Activated T-cell treated with anti-CD3 and anti-CD28 coated beads, Interleukin-2, amount 50 U/mL, for 4 hours (primary cell): ENCODE measurements at regions not wholly inside any gene's neighbourhood (a gene's known extent, or its start where the extent isn't known, plus 50 kb on each side); places are given as distances from the start of the nearest gene placed in this dataset.

Experiments used
- ATAC-seq, 2 donors: fragments of 200-7000 bp; cut with Tn5 transposase; one replicate each; pipeline ENCODE4 v1.10.0; 2021
- DNase-seq: peaks from one replicate; pipeline ENCODE4 v3.0.0-alpha.2; 2020
- H3K27me3 Mint-ChIP-seq: one replicate; pipeline ENCODE4 v1.8.0; 2021; ENCODE audit warnings: low read depth, mixed read lengths
- H3K36me3 Mint-ChIP-seq: one replicate; pipeline ENCODE4 v1.8.0; 2022; ENCODE audit warnings: mixed read lengths; ENCODE audit not compliant: insufficient read depth
- H3K4me1 Mint-ChIP-seq: one replicate; pipeline ENCODE4 v1.8.0; 2021; ENCODE audit warnings: low read depth, mixed read lengths
- H3K4me3 Mint-ChIP-seq: one replicate; pipeline ENCODE4 v1.8.0; 2021; ENCODE audit warnings: mild to moderate bottlenecking, moderate library complexity, mixed read lengths
- H3K9me3 Mint-ChIP-seq: one replicate; pipeline ENCODE4 v1.8.0; 2021; ENCODE audit warnings: mixed read lengths

DNA sequence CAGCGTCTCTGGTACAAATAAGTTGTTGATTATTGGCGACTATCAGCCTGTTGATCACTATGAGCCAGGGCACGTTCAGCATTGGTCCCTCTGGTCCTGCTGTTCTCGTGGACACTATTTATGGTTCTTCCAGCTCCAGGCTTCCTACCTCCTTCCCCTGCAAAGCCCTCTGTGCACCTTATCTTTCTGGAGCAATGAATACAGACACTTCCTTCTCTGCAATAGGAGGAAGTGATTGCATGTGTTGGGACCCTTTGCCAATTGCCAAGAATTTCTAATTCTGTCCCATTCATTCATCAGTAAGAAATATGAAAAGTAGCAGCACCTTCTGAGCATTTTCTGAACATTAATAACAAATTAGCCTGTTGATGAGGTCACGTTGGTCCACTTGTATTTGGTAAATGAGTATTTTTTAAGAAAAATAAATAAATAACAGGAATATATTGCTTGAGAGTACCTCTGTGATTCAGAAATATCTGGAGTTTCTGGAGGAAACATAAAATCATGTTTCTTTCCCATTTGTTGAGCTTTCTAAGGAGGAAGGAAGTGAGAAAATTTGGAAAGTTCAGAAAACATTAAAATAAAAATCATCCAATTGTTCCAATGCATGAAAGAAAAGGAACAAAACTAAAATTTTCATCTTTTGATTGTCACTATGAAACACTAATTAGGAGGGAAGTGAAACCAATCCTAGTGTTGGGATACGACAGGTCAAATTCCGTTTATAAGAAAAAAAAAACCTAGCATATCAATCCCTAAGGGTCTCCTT lies 259.1 kb upstream of the KLF6 start:
- no peak for DNase-seq
- no peak overlapping the region for H3K4me3 Mint-ChIP-seq
- ATAC-seq: no peak

DNA sequence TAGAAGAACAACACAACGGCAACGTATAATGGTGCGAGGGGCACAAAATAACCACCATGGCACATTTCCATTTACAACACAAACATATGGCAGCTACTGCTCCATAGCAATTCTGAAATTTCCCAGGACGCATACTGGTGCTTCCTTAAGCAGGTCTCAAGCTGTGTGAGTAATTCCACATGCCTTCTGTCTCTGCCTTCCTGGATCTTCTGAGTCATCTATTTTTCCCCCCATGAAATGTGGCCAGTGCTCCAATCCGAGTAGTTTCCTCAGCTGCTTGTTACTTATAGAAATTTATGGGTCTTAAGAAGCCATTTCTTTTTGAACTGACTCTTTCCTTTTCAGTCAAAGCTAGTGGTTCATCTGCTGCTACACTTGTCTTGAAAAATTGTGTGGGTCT lies 256.6 kb upstream of the KLF6 start:
- ATAC-seq (no peak), DNase-seq (no peak)
- Mint-ChIP-seq H3K4me1 (no peaks in the 10 kb centered on the region), H3K27me3 (no peaks in the 10 kb centered on the region), H3K4me3 (no peak overlapping the region), H3K36me3 (peaks cover 10% of the 10 kb centered on the region), H3K9me3 (peaks cover 14% of the 10 kb centered on the region)

More for the DNA sequence above, 259.1 kb upstream of the KLF6 start:
- Mint-ChIP-seq H3K9me3 (peaks cover 14% of the 10 kb centered on the region), H3K27me3 (no peaks in the 10 kb centered on the region), H3K36me3 (peaks cover 10% of the 10 kb centered on the region), H3K4me1 (no peaks in the 10 kb centered on the region)

DNA sequence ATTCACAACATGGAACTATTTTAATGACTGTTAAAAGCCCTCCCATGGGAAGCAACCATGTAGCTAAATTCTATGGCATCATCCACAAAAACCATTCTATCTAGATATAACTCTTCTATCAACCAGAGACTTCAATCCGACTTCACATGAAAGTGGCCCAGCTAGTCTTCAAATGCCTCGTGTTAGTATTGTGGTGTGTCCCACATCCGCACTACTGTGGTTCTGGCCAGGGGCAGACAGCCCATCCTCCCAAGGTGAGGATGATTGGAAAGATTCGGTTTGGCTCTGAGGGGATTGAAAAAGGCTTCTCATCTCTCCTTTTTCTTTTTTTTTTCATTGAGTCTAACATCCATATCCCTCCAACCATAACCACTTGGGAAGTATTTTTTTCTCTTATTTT lies 253.0 kb upstream of the KLF6 start:
- H3K4me3 Mint-ChIP-seq: no peak overlapping the region
- peaks cover 14% of the 10 kb centered on the region for H3K9me3 Mint-ChIP-seq
- peaks cover 10% of the 10 kb centered on the region for H3K36me3 Mint-ChIP-seq
- no peaks in the 10 kb centered on the region for H3K27me3 Mint-ChIP-seq
- DNase-seq: no peak
- H3K4me1 Mint-ChIP-seq: peaks cover 27% of the 10 kb centered on the region
- no peak for ATAC-seq

- Mint-ChIP-seq H3K4me3 (peak overlapping the region; percentile 63), H3K4me1 (peaks cover 30% of the 10 kb centered on the region)
- no peak for ATAC-seq
These were observed 250.6 kb upstream of the KLF6 start for GRCh38 chr10:4035599-4035945.

GRCh38 chr10:4034907-4035598 lies 250.0 kb upstream of the KLF6 start:
- Mint-ChIP-seq H3K9me3 (no peaks in the 10 kb centered on the region), H3K27me3 (no peaks in the 10 kb centered on the region), H3K4me1 (peaks cover 30% of the 10 kb centered on the region), H3K4me3 (peak overlapping the region; percentile 63), H3K36me3 (no peaks in the 10 kb centered on the region)
- ATAC-seq: peak; percentile 53 to 60
- no peak for DNase-seq

More at GRCh38 chr10:4035599-4035945, 250.6 kb upstream of the KLF6 start:
- DNase-seq: no peak
- H3K9me3 Mint-ChIP-seq: no peaks in the 10 kb centered on the region
- no peaks in the 10 kb centered on the region for H3K27me3 Mint-ChIP-seq
- no peaks in the 10 kb centered on the region for H3K36me3 Mint-ChIP-seq

DNA sequence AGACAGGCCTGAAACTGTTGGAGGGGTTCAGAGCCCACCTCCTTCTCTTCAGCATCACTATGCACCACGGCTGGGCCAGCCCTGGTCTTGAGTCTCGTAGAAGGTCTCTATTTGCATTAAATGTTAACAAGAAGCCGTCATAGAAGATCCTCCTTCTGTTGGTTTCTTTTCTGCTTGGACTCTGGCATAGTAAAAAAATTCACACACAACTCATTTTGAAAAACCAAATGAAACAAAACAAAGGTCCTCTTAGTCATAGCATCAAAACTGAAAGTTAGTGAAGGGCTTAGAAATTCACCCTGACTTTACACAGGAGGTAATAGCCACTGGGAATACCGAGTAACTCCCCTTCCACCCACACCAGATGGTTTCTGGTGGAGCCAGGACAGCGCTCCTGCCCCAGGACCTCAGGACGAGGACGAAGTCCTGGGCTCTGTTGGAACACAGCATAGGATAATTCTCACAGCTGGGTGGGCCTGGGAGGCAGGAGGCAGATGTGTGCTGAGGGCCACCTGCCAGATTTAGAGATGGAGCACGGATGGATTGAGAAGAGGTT lies 248.4 kb upstream of the KLF6 start:
- ATAC-seq (peak; percentile 80 to 84), DNase-seq (no peak)
- no peaks in the 10 kb centered on the region for H3K27me3 Mint-ChIP-seq
- H3K4me1 Mint-ChIP-seq: peaks cover 30% of the 10 kb centered on the region
- no peak overlapping the region for H3K4me3 Mint-ChIP-seq
- no peaks in the 10 kb centered on the region for H3K36me3 Mint-ChIP-seq
- H3K9me3 Mint-ChIP-seq: no peaks in the 10 kb centered on the region

- Mint-ChIP-seq H3K4me1 (peaks cover 22% of the 10 kb centered on the region), H3K9me3 (no peaks in the 10 kb centered on the region), H3K27me3 (no peaks in the 10 kb centered on the region), H3K36me3 (no peaks in the 10 kb centered on the region), H3K4me3 (no peak overlapping the region)
- no peak for ATAC-seq
- DNase-seq: no peak
These were observed 244.9 kb upstream of the KLF6 start for GRCh38 chr10:4029866-4030265.

- Mint-ChIP-seq H3K4me3 (no peak overlapping the region), H3K4me1 (peaks cover 13% of the 10 kb centered on the region), H3K9me3 (no peaks in the 10 kb centered on the region), H3K36me3 (no peaks in the 10 kb centered on the region), H3K27me3 (no peaks in the 10 kb centered on the region)
- no peak for ATAC-seq
- no peak for DNase-seq
These were observed 244.0 kb upstream of the KLF6 start for GRCh38 chr10:4028854-4029583.

GRCh38 chr10:4028027-4028471 lies 243.0 kb upstream of the KLF6 start:
- peak in 1 of 2 donors; percentile 27 for ATAC-seq
- DNase-seq: no peak
- H3K9me3 Mint-ChIP-seq: no peaks in the 10 kb centered on the region
- H3K4me3 Mint-ChIP-seq: no peak overlapping the region
- no peaks in the 10 kb centered on the region for H3K36me3 Mint-ChIP-seq
- H3K4me1 Mint-ChIP-seq: peaks cover 4% of the 10 kb centered on the region
- H3K27me3 Mint-ChIP-seq: no peaks in the 10 kb centered on the region

DNA sequence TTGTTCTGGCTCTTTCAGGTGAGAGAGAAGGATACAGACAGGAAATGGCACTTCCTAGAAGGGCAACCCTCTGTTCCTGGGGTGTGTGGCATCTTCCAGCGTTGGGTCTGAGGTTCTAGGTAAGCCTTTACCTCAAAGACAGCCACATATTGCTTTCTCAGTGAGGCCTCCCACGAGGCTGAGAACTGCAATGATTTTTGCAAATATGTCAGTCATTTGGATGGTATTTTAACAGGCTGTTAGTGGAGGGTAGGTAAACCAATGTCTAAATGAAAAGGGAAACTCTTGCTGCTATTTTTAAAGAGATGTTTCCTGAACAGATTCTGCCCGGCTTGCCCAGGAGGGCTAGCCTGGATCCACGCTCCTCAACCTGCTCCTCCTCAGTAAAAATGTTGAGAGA lies 240.3 kb upstream of the KLF6 start:
- H3K9me3 Mint-ChIP-seq: peaks cover 4% of the 10 kb centered on the region
- no peak overlapping the region for H3K4me3 Mint-ChIP-seq
- no peaks in the 10 kb centered on the region for H3K27me3 Mint-ChIP-seq
- DNase-seq (no peak), ATAC-seq (no peak)
- no peaks in the 10 kb centered on the region for H3K36me3 Mint-ChIP-seq
- peaks cover 4% of the 10 kb centered on the region for H3K4me1 Mint-ChIP-seq

- DNase-seq (no peak), ATAC-seq (no peak)
- Mint-ChIP-seq H3K4me3 (no peak overlapping the region), H3K36me3 (no peaks in the 10 kb centered on the region), H3K4me1 (peaks cover 4% of the 10 kb centered on the region), H3K9me3 (peaks cover 4% of the 10 kb centered on the region), H3K27me3 (no peaks in the 10 kb centered on the region)
These were observed 239.7 kb upstream of the KLF6 start for GRCh38 chr10:4024516-4025245.

DNA sequence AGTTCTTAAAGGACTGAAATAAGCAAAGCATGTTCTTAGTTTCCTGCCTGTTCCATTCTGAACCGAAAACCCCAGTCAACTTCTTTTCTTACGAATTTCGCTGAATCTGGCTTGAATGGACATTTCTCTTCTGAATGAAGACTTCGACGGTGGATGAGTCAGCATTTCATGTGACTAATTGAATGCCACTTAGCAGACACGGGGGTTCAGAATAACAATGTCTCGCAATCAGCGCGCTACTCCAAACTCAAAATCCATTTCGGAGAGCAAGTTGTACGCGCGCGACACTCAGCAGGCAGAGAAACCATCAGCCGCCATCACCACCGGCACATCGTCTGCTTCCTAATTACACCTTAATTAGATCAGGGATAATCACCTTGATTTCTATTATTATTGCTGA lies 239.0 kb upstream of the KLF6 start:
- Mint-ChIP-seq H3K4me3 (no peak overlapping the region), H3K36me3 (no peaks in the 10 kb centered on the region), H3K9me3 (peaks cover 4% of the 10 kb centered on the region), H3K4me1 (peaks cover 4% of the 10 kb centered on the region), H3K27me3 (no peaks in the 10 kb centered on the region)
- ATAC-seq: no peak
- DNase-seq: no peak

GRCh38 chr10:4022473-4022872 lies 237.5 kb upstream of the KLF6 start:
- Mint-ChIP-seq H3K27me3 (no peaks in the 10 kb centered on the region), H3K9me3 (peaks cover 4% of the 10 kb centered on the region)

GRCh38 chr10:4020631-4021030 lies 235.6 kb upstream of the KLF6 start:
- Mint-ChIP-seq H3K4me3 (no peak overlapping the region), H3K4me1 (peaks cover 8% of the 10 kb centered on the region), H3K9me3 (peaks cover 4% of the 10 kb centered on the region), H3K27me3 (no peaks in the 10 kb centered on the region), H3K36me3 (no peaks in the 10 kb centered on the region)
- ATAC-seq (no peak), DNase-seq (no peak)

More at GRCh38 chr10:4022473-4022872, 237.5 kb upstream of the KLF6 start:
- DNase-seq: no peak
- H3K4me3 Mint-ChIP-seq: no peak overlapping the region
- H3K4me1 Mint-ChIP-seq: peaks cover 8% of the 10 kb centered on the region
- no peaks in the 10 kb centered on the region for H3K36me3 Mint-ChIP-seq
- no peak for ATAC-seq
